Adrenal gland (tissue), 9 donors: ENCODE measurements at regions not wholly inside any gene's neighbourhood (a gene's known extent, or its start where the extent isn't known, plus 50 kb on each side); places are given as distances from the start of the nearest gene placed in this dataset.

Source experiments
- DNase-seq, 7 donors: peaks; one replicate each; pipeline ENCODE4 v3.0.0-alpha.2; 2019 to 2020
- H3K27ac ChIP-seq, 5 donors: fragments of 200-600 bp; sonication (generic) in 4 of 5; 1 replicate in 3 of 5; 2 replicates in 2 of 5; pipeline versions ENCODE4 v1.5.1 to v1.8.0; 2016 to 2020; ENCODE audit warnings: mild to moderate bottlenecking in 1 of 5
- H3K27me3 ChIP-seq: fragments of 200-600 bp; 2 replicates; pipeline ENCODE4 v1.8.0; 2021
- H3K36me3 ChIP-seq, 2 donors: fragments of 200-600 bp; replicated peaks in 1 of 2; 1 replicate in 1 of 2; 2 replicates in 1 of 2; pipeline versions ENCODE4 v1.5.1 to v1.8.0; 2018 to 2022
- H3K4me1 ChIP-seq, 2 donors: fragments of 200-600 bp; replicated peaks in 1 of 2; 1 replicate in 1 of 2; 2 replicates in 1 of 2; pipeline versions ENCODE4 v1.5.1 to v1.8.0; 2018 to 2021
- H3K4me3 ChIP-seq, 4 donors: fragments of 200-600 bp; sonication (generic) in 3 of 4; one replicate each; pipeline ENCODE4 v1.5.1; 2016 to 2018
- H3K9me3 ChIP-seq, 3 donors: fragments of 200-600 bp; sonication (generic) in 1 of 3; replicated peaks in 1 of 3; 1 replicate in 2 of 3; 2 replicates in 1 of 3; pipeline versions ENCODE4 v1.5.1 to v1.8.0; 2016 to 2021
- CTCF ChIP-seq, 6 experiments: fragments of 450-650 bp in 4 of 6; fragments of 200-600 bp in 2 of 6; sonication (generic) in 1 of 6; IDR thresholded peaks; 1 replicate in 5 of 6; 2 replicates in 1 of 6; pipeline versions ENCODE4 v1.5.1 to v1.8.0; 2016 to 2021; ENCODE audit warnings: antibody characterized with exemption in 6 of 6, mild to moderate bottlenecking in 2 of 6, moderate library complexity in 1 of 6
- POLR2A ChIP-seq, 2 donors: fragments of 450-650 bp; IDR thresholded peaks; one replicate each; pipeline ENCODE4 v1.6.1; 2017; ENCODE audit warnings: antibody characterized with exemption in 2 of 2, mild to moderate bottlenecking in 2 of 2, moderate library complexity in 1 of 2
- WGBS, 4 donors: extraction: QIAGEN DNeasy Blood & Tissue Kit in 2 of 4; methylation state at CpG; one replicate each; pipeline versions ENCODE4 v1.1.5 to v1.1.7; 2013 to 2017; 5-methylcytosine and 5-hydroxymethylcytosine counted together
- intact Hi-C, 2 donors: fragments of 100-400 bp; cut with DNase I; formaldehyde crosslinking; loops; one replicate each; pipeline versions ENCODE4 v1.14.1 to v1.15.0; 2022 to 2023
- donor health status: healthy with polysubstance abuse.
- donor health status: Bipolar disorder and iron deficiency.
- donor health status: DM: yes; HTN: yes; CAD: no.
- donor health status: DM: no; HTN: no; CAD: no.
- donor health status: DM: no; HTN: no; CAD: no.

GRCh38 chr1:195012995-195013394 lies 1595.2 kb downstream of the KCNT2 start:
- DNase-seq = no peak
- no peak overlapping the region for H3K27ac ChIP-seq
- no peaks in the 10 kb centered on the region for H3K9me3 ChIP-seq
- TF ChIP-seq CTCF (IDR thresholded peaks at IDR 0.05) = no peak
- no peak for TF ChIP-seq POLR2A (IDR thresholded peaks at IDR 0.05)
- WGBS, 4 donors = 60 to 82% (median 61%) methylated on average over 5 of the region's 5 CpGs
- intact Hi-C loops = no loop called here
- H3K4me1 ChIP-seq = no peaks in the 10 kb centered on the region
- no peaks in the 10 kb centered on the region for H3K36me3 ChIP-seq
- no peak overlapping the region for H3K4me3 ChIP-seq
- no peaks in the 10 kb centered on the region for H3K27me3 ChIP-seq

DNA sequence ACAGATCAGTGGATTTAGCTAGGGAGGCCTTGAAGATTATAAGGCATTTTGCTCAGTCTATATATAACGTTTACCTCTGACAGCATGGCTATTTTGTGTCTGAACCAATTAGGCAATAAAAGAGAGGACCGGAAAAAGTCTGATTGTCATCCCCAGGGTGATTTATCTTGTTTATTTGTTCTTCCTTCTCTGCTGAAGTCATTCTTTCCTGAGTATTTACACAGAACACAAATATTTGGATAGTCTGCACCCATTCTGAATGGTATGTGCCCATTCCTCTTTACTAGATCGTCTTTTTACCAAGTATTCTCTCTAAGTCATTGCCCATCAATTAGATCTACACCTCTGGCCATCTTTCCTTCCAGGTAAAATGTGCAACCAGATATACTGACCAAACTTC lies 1602.9 kb downstream of the KCNT2 start:
- no peaks in the 10 kb centered on the region for H3K4me1 ChIP-seq
- no peak overlapping the region for H3K27ac ChIP-seq
- 35 to 48% (median 43%) methylated on average over 3 of the region's 3 CpGs for WGBS, 4 donors
- intact Hi-C loops = no loop called here
- no peaks in the 10 kb centered on the region for H3K27me3 ChIP-seq
- no peaks in the 10 kb centered on the region for H3K9me3 ChIP-seq
- no peaks in the 10 kb centered on the region for H3K36me3 ChIP-seq
- H3K4me3 ChIP-seq = no peak overlapping the region
- DNase-seq = no peak
- TF ChIP-seq CTCF (IDR thresholded peaks at IDR 0.05) (no peak), POLR2A (IDR thresholded peaks at IDR 0.05) (no peak)

GRCh38 chr1:194990483-194990882 lies 1617.8 kb downstream of the KCNT2 start:
- H3K27ac ChIP-seq = no peak overlapping the region
- H3K4me1 ChIP-seq = no peaks in the 10 kb centered on the region
- intact Hi-C loops = no loop called here
- H3K36me3 ChIP-seq = no peaks in the 10 kb centered on the region
- no peak overlapping the region for H3K4me3 ChIP-seq
- 71 to 79% (median 77%) methylated on average over 2 of the region's 2 CpGs for WGBS, 4 donors
- no peak for DNase-seq
- no peak for TF ChIP-seq POLR2A (IDR thresholded peaks at IDR 0.05)
- TF ChIP-seq CTCF (IDR thresholded peaks at IDR 0.05) = no peak
- H3K27me3 ChIP-seq = no peaks in the 10 kb centered on the region
- H3K9me3 ChIP-seq = no peaks in the 10 kb centered on the region

GRCh38 chr1:194975913-194976312 lies 1632.3 kb downstream of the KCNT2 start:
- no peaks in the 10 kb centered on the region for H3K36me3 ChIP-seq
- intact Hi-C loops = no loop called here
- no peak for DNase-seq
- H3K9me3 ChIP-seq = no peaks in the 10 kb centered on the region
- TF ChIP-seq POLR2A (IDR thresholded peaks at IDR 0.05) = no peak
- TF ChIP-seq CTCF (IDR thresholded peaks at IDR 0.05) = no peak
- no peak overlapping the region for H3K27ac ChIP-seq
- H3K4me1 ChIP-seq = no peaks in the 10 kb centered on the region
- 78 to 92% (median 83%) methylated on average over 1 of the region's 1 CpG for WGBS, 4 donors
- H3K4me3 ChIP-seq = no peak overlapping the region
- no peaks in the 10 kb centered on the region for H3K27me3 ChIP-seq
